Activated CD8-positive, alpha-beta memory T cell treated with anti-CD3 and anti-CD28 coated beads, Interleukin-2, amount 50 U/mL, for 24 hours (primary cell): ENCODE measurements at regions not wholly inside any gene's neighbourhood (a gene's known extent, or its start where the extent isn't known, plus 50 kb on each side); places are given as distances from the start of the nearest gene placed in this dataset.

Experiments used
- DNase-seq: peaks from one replicate; pipeline ENCODE4 v3.0.0-alpha.2; 2020; ENCODE audit errors: extremely low read depth

GRCh38 chr15:62607643-62608042 lies 434.9 kb upstream of the TPM1 start:
- no peak for DNase-seq

- no peak for DNase-seq
Observed at GRCh38 chr15:62608369-62608768, 434.2 kb upstream of the TPM1 start.

GRCh38 chr15:62610265-62610869 lies 432.2 kb upstream of the TPM1 start:
- DNase-seq, result no peak

- no peak for DNase-seq
Observed at GRCh38 chr15:62611002-62611401, 431.5 kb upstream of the TPM1 start.

GRCh38 chr15:62612183-62612733 lies 430.3 kb upstream of the TPM1 start:
- no peak for DNase-seq

- no peak for DNase-seq
Observed at GRCh38 chr15:62612771-62613170, 429.8 kb upstream of the TPM1 start.

GRCh38 chr15:62616746-62617145 lies 425.8 kb upstream of the TPM1 start:
- no peak for DNase-seq

GRCh38 chr15:62617741-62618140 lies 424.8 kb upstream of the TPM1 start:
- DNase-seq, result no peak

GRCh38 chr15:62618432-62618831 lies 424.1 kb upstream of the TPM1 start:
- DNase-seq, result no peak

- no peak for DNase-seq
Observed at GRCh38 chr15:62618846-62619504, 423.6 kb upstream of the TPM1 start.

- DNase-seq, result no peak
Observed at GRCh38 chr15:62619526-62619925, 423.0 kb upstream of the TPM1 start.

GRCh38 chr15:62622775-62623174 lies 419.8 kb upstream of the TPM1 start:
- no peak for DNase-seq

GRCh38 chr15:62624547-62625378 lies 417.8 kb upstream of the TPM1 start:
- DNase-seq, result no peak

GRCh38 chr15:62625429-62626033 lies 417.0 kb upstream of the TPM1 start:
- DNase-seq, result no peak

GRCh38 chr15:62626903-62627302 lies 415.6 kb upstream of the TPM1 start:
- DNase-seq, result no peak

- DNase-seq, result no peak
Observed at GRCh38 chr15:62631076-62631724, 411.3 kb upstream of the TPM1 start.

GRCh38 chr15:62636823-62637573 lies 405.5 kb upstream of the TPM1 start:
- no peak for DNase-seq

- no peak for DNase-seq
Observed at GRCh38 chr15:62637574-62637897, 405.0 kb upstream of the TPM1 start.

GRCh38 chr15:62637950-62638619 lies 404.5 kb upstream of the TPM1 start:
- DNase-seq, result no peak

GRCh38 chr15:62639432-62639831 lies 403.1 kb upstream of the TPM1 start:
- no peak for DNase-seq
